HepG2 (cell line): ENCODE measurements at regions not wholly inside any gene's neighbourhood (a gene's known extent, or its start where the extent isn't known, plus 50 kb on each side); places are given as distances from the start of the nearest gene placed in this dataset.

Experiments
- ATAC-seq: fragments of 200-7000 bp; cut with Tn5 transposase; 3 replicates; pipeline ENCODE4 v1.9.1; 2020; ENCODE audit warnings: mild to moderate bottlenecking, moderate library complexity
- BruUV-seq: library from RNA; stranded (reverse); fragments of 400-500 nt; replicated peaks from 2 replicates; lab custom pipeline; 2021; lab: Mats Ljungman, UMichigan
- CTCF ChIA-PET: fragments of 300-600 bp; formaldehyde crosslinking; extraction: SDS; loops from one replicate; lab custom pipeline; 2021; ENCODE audit warnings: low total read pairs, inconsistent platforms, low intra/inter-chr PET ratio; lab: Yijun Ruan, JAX
- POLR2A ChIA-PET: fragments of 350-600 bp; sonication (Branson Sonifier 250); formaldehyde crosslinking; loops from one replicate; lab custom pipeline; 2020; ENCODE audit warnings: antibody characterized with exemption, inconsistent platforms; lab: Yijun Ruan, JAX
- DNase-seq: peaks from one replicate; pipeline ENCODE4 v3.0.0-alpha.2; 2015; ENCODE audit warnings: low spot score
- FAIRE-seq: peaks from 3 replicates; lab custom pipeline; 2011; peaks lifted over from hg19 to GRCh38; lab: Jason Lieb, UNC
- H2AFZ ChIP-seq: one replicate; pipeline ENCODE4 v1.6.1; 2011; ENCODE audit warnings: low read length, inconsistent platforms
- H3K27ac ChIP-seq: fragments of 300-600 bp; 3 replicates; pipeline ENCODE4 v1.8.0; 2011; ENCODE audit warnings: mixed run types, mild to moderate bottlenecking, mixed read lengths, low read length, inconsistent platforms; ENCODE audit not compliant: insufficient read depth; ENCODE audit errors: extremely low read length
- H3K27me3 ChIP-seq, 2 experiments: fragments of 200-600 bp in 1 of 2; 2 replicates in 1 of 2; 3 replicates in 1 of 2; pipeline versions ENCODE4 v1.6.0 to v1.8.0; 2011; ENCODE audit warnings: low read length in 2 of 2, mild to moderate bottlenecking in 2 of 2, moderate library complexity in 2 of 2, inconsistent platforms in 1 of 2; ENCODE audit not compliant: insufficient read depth in 2 of 2, control insufficient read depth in 1 of 2
- H3K36me3 ChIP-seq, 2 experiments: fragments of 200-600 bp in 1 of 2; replicated peaks in 1 of 2; 2 replicates in 1 of 2; 3 replicates in 1 of 2; pipeline versions ENCODE4 v1.5.1 to v1.8.0; 2011; ENCODE audit warnings: low read length in 2 of 2, inconsistent platforms in 1 of 2; ENCODE audit not compliant: insufficient read depth in 2 of 2, control insufficient read depth in 1 of 2
- H3K4me1 ChIP-seq: 2 replicates; pipeline ENCODE4 v1.5.1; 2012; ENCODE audit warnings: low read length, inconsistent platforms; ENCODE audit not compliant: insufficient read depth
- H3K4me2 ChIP-seq: 2 replicates; pipeline ENCODE4 v1.6.0; 2011; ENCODE audit warnings: low read depth, low read length, inconsistent platforms
- H3K4me3 ChIP-seq, 3 experiments: fragments of 200-600 bp in 1 of 3; sonication (generic), shearing (Covaris generic) in 1 of 3; replicated peaks in 1 of 3; 2 replicates each; pipeline ENCODE4 v1.5.1; 2011 to 2016; ENCODE audit warnings: low read length in 3 of 3, inconsistent platforms in 2 of 3, low read depth in 2 of 3, mild to moderate bottlenecking in 2 of 3, control low read depth in 1 of 3, mixed read lengths in 1 of 3; ENCODE audit not compliant: insufficient read depth in 1 of 3
- H3K79me2 ChIP-seq: one replicate; pipeline ENCODE4 v1.6.1; 2011; ENCODE audit warnings: low read length, inconsistent platforms; ENCODE audit not compliant: insufficient read depth
- H3K9ac ChIP-seq: 2 replicates; pipeline ENCODE4 v1.6.0; 2011; ENCODE audit warnings: mild to moderate bottlenecking, low read depth, low read length, inconsistent platforms; ENCODE audit not compliant: insufficient read depth
- H3K9me3 ChIP-seq: 2 replicates; pipeline ENCODE4 v1.5.1; 2012; ENCODE audit warnings: mild to moderate bottlenecking, low read length
- H4K20me1 ChIP-seq: 2 replicates; pipeline ENCODE4 v1.6.0; 2011; ENCODE audit warnings: inconsistent platforms, mild to moderate bottlenecking, low read length, moderate library complexity; ENCODE audit not compliant: insufficient read depth
- GTF2F1 ChIP-seq: fragments of 150-350 bp; IDR thresholded peaks from 2 replicates; pipeline ENCODE4 v1.6.1; 2014; ENCODE audit warnings: low read length
- HNRNPK ChIP-seq: fragments of 200-400 bp; formaldehyde crosslinking; IDR thresholded peaks from 2 replicates; pipeline ENCODE4 v1.6.1; 2018; ENCODE audit warnings: low read length, low read depth, moderate library complexity, mild to moderate bottlenecking; ENCODE audit not compliant: poor library complexity, severe bottlenecking
- PCBP1 ChIP-seq: fragments of 200-400 bp; formaldehyde crosslinking; IDR thresholded peaks from 2 replicates; pipeline ENCODE4 v1.6.1; 2017; ENCODE audit warnings: mild to moderate bottlenecking, low read depth, low read length, borderline replicate concordance
- ZNF142 ChIP-seq: sonication (generic); formaldehyde crosslinking; IDR thresholded peaks from 2 replicates; pipeline ENCODE4 v1.4.0; 2020; ENCODE audit warnings: missing genetic modification reagents
- WGBS: methylation state at CpG from one replicate; pipeline ENCODE4 v1.1.6; 2017; ENCODE audit warnings: low lambda C conversion rate; 5-methylcytosine and 5-hydroxymethylcytosine counted together
- in situ Hi-C: cut with HindIII; loops from 2 replicates; pipeline ENCODE4 v1.10.0; 2017; ENCODE audit warnings: low pct_unique_long_range_greater_than_20kb; ENCODE audit not compliant: extremely low pct_ligation_motif_present
- intact Hi-C: fragments of 100-400 bp; cut with micrococcal nuclease; formaldehyde crosslinking; loops from one replicate; pipeline ENCODE4 v1.10.0; 2022; ENCODE audit not compliant: unreplicated experiment

GRCh38 chr2:49755777-49756176 lies 601.5 kb upstream of the FSHR start:
- Histone ChIP-seq H3K36me3 (no peaks in the 10 kb centered on the region), H3K27me3 (no peaks in the 10 kb centered on the region), H3K9me3 (no peaks in the 10 kb centered on the region), H2AFZ (no peak overlapping the region), H3K27ac (no peak overlapping the region), H4K20me1 (no peaks in the 10 kb centered on the region), H3K9ac (no peak overlapping the region), H3K4me2 (no peak overlapping the region), H3K79me2 (no peaks in the 10 kb centered on the region), H3K4me1 (no peaks in the 10 kb centered on the region), H3K4me3 (no peak overlapping the region)
- DNase-seq (no peak), ATAC-seq (no peak), FAIRE-seq (no peak)
- TF ChIP-seq HNRNPK (peak; percentile 94), ZNF142 (CRISPR knock-in tag) (no peak), PCBP1 (0 out of 2 replicates have a peak, but pooled peaks have one; percentile 64), GTF2F1 (no peak)
- intact Hi-C loops (no loop called here), in situ Hi-C loops (no loop called here)
- POLR2A ChIA-PET = no interaction called here
- WGBS = 10% methylated on average over 3 of the region's 3 CpGs
- CTCF ChIA-PET = no interaction called here
- BruUV-seq = no TSS peak
